Uterus (tissue), 2 donors: ENCODE measurements at regions not wholly inside any gene's neighbourhood (a gene's known extent, or its start where the extent isn't known, plus 50 kb on each side); places are given as distances from the start of the nearest gene placed in this dataset.

ENCODE experiments used
- CTCF ChIP-seq, 4 experiments: fragments of 200-600 bp in 2 of 4; fragments of 450-650 bp in 2 of 4; sonication (generic) in 2 of 4; IDR thresholded peaks; one replicate each; pipeline ENCODE4 v1.5.1; 2016 to 2019; ENCODE audit warnings: antibody characterized with exemption in 4 of 4, mild to moderate bottlenecking in 2 of 4, moderate library complexity in 1 of 4
- POLR2A ChIP-seq, 2 donors: fragments of 450-650 bp; IDR thresholded peaks; one replicate each; pipeline ENCODE4 v1.6.1; 2016; ENCODE audit warnings: antibody characterized with exemption in 2 of 2, mild to moderate bottlenecking in 1 of 2, moderate library complexity in 1 of 2

DNA sequence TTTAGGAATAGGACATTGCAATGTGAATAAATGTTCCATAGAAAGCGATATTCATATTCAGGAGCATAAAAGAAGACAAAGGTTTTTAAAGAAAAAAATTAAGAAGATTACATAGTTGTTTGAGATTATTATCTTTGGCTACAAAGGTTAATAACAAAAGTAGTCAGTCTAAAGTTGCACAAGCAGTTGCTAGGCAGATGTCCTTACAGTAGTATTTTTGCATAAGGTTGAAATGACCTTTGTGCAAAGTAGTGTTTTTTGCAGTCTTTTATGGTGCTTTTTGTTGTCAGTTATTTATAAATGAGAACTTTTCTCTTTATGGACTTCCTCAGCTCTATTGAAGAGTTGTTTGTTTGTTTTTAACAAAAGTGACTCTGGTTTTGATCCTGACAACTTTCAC, 447.8 kb downstream of the AMY1C start:
- no peak for TF ChIP-seq CTCF (IDR thresholded peaks at IDR 0.05)
- TF ChIP-seq POLR2A (IDR thresholded peaks at IDR 0.05), result no peak
